ENCODE measurements at regions not wholly inside any gene's neighbourhood (a gene's known extent, or its start where the extent isn't known, plus 50 kb on each side); places are given as distances from the start of the nearest gene placed in this dataset.

DNA sequence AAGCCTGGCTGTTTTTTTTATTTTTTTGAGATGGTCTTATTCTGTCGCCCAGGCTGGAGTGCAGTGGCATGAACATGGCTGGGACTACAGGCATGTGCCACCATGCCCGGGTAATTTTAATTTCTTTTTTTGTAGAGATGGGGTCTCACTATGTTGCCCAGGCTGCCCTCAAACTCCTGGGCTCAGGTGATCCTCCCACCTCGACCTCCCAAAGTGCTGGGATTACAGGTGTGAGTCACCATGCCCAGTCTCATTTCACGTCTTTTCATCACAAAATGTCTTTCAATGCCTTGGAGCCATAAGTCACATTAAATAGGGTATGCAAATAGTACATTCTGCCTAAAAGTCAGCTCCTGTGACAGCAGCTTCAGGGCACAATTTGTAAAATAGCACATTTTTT, 52.8 kb downstream of the SOX2 start:
- H3K27ac Mint-ChIP-seq, result no peak overlapping the region
- H3K36me3 Mint-ChIP-seq (ENCODE audit: low read depth), result no peaks in the 10 kb centered on the region
- H3K9me3 Mint-ChIP-seq, result no peaks in the 10 kb centered on the region
- H3K4me3 Mint-ChIP-seq, result no peak overlapping the region
- TF ChIP-seq, protein P1, sequence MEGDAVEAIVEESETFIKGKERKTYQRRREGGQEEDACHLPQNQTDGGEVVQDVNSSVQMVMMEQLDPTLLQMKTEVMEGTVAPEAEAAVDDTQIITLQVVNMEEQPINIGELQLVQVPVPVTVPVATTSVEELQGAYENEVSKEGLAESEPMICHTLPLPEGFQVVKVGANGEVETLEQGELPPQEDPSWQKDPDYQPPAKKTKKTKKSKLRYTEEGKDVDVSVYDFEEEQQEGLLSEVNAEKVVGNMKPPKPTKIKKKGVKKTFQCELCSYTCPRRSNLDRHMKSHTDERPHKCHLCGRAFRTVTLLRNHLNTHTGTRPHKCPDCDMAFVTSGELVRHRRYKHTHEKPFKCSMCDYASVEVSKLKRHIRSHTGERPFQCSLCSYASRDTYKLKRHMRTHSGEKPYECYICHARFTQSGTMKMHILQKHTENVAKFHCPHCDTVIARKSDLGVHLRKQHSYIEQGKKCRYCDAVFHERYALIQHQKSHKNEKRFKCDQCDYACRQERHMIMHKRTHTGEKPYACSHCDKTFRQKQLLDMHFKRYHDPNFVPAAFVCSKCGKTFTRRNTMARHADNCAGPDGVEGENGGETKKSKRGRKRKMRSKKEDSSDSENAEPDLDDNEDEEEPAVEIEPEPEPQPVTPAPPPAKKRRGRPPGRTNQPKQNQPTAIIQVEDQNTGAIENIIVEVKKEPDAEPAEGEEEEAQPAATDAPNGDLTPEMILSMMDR (IDR thresholded peaks at IDR 0.05; ENCODE audit: unreplicated experiment in 3 of 3), result no peak
- H3K4me1 Mint-ChIP-seq, result peaks cover 1% of the 10 kb centered on the region
- peaks cover 3% of the 10 kb centered on the region for H3K27me3 Mint-ChIP-seq (ENCODE audit: low read depth)

DNA sequence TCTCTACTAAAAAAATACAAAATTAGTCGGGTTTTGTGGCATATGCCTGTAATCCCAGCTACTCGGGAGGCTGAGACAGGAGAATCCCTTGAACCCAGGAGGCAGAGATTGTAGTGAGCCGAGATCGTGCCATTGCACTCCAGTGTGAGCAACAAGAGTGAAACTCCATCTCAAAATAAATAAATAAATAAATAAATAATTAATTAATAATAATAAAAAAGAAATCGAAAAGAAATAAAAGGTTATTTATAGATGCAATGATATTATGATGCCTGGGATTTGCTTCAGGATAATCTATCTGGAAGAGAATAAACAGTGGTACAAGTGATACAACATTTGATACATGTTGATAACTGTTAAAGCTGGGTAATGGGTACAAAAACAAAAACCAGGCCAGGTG, 58.6 kb downstream of the SOX2 start:
- Mint-ChIP-seq H3K27me3 (ENCODE audit: low read depth) (peaks cover 3% of the 10 kb centered on the region), H3K4me3 (no peak overlapping the region), H3K36me3 (ENCODE audit: low read depth) (no peaks in the 10 kb centered on the region), H3K9me3 (no peaks in the 10 kb centered on the region), H3K4me1 (no peaks in the 10 kb centered on the region), H3K27ac (no peak overlapping the region)
- TF ChIP-seq, protein P1 (IDR thresholded peaks at IDR 0.05; ENCODE audit: unreplicated experiment in 3 of 3), result no peak

DNA sequence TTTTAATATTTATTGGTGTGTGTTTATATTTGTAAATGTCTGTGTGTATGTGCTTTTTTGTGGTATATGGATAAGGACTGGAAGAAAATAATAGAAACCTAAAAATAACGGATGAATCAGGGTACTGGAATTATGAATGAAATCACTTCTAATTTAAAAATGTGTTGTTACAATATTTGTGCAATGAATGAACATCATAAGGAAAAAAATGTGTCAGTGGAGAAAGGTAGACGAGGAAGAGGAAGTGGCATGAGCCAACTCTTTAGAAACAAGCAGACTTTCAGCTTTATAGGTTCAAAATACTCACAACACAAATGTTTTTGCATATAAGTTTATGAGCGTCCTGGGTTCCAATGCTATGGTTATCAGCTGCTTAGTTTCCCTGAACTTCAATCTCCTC, 59.4 kb downstream of the SOX2 start:
- H3K9me3 Mint-ChIP-seq, result no peaks in the 10 kb centered on the region
- no peak overlapping the region for H3K27ac Mint-ChIP-seq
- H3K36me3 Mint-ChIP-seq (ENCODE audit: low read depth), result no peaks in the 10 kb centered on the region
- no peak overlapping the region for H3K4me3 Mint-ChIP-seq
- TF ChIP-seq, protein P1 (IDR thresholded peaks at IDR 0.05; ENCODE audit: unreplicated experiment in 3 of 3), result no peak
- H3K4me1 Mint-ChIP-seq, result no peaks in the 10 kb centered on the region
- peaks cover 3% of the 10 kb centered on the region for H3K27me3 Mint-ChIP-seq (ENCODE audit: low read depth)

DNA sequence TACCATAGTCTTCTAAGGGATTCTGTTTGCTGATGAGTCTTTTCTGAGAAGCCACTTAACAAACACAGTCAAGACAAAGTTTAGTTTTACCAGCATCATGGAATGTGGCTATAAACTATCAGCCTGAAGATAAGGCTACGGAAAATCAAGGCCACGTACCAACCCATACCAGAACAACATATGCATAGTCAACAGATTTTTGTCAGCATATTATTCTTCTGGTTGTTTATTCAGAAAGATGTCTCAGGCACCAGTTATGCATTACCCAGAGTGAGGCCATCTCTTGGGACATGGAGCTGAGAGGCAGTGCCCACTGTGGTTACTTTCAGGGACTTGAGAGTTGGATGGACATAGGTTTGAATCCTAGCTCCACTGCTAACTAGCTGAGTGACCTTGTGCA, 60.4 kb downstream of the SOX2 start:
- H3K36me3 Mint-ChIP-seq (ENCODE audit: low read depth), result no peaks in the 10 kb centered on the region
- H3K4me3 Mint-ChIP-seq, result no peak overlapping the region
- H3K9me3 Mint-ChIP-seq, result no peaks in the 10 kb centered on the region
- TF ChIP-seq, protein P1 (IDR thresholded peaks at IDR 0.05; ENCODE audit: unreplicated experiment in 3 of 3), result no peak
- peaks cover 3% of the 10 kb centered on the region for H3K27me3 Mint-ChIP-seq (ENCODE audit: low read depth)
- no peaks in the 10 kb centered on the region for H3K4me1 Mint-ChIP-seq
- H3K27ac Mint-ChIP-seq, result no peak overlapping the region

DNA sequence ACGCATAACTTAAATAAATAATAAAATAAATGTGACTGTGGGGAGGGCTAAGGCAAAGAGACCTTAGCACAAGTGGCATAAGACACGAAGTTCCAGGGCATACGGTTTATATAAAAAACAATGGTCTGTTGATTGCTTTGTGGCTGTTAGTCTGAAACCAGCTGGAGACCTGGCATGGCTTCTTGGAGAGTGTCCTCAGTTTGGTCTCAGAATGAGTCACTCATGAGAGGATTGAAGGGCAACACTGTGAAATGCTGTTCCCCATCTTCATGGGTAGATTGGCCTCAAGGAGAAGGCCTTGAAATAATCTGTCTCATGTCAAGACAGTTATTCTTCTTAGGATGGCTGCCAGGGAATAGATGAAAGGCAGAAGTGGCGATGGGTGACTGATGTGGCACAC, 62.2 kb downstream of the SOX2 start:
- no peaks in the 10 kb centered on the region for H3K27me3 Mint-ChIP-seq (ENCODE audit: low read depth)
- no peak overlapping the region for H3K4me3 Mint-ChIP-seq
- no peaks in the 10 kb centered on the region for H3K4me1 Mint-ChIP-seq
- H3K27ac Mint-ChIP-seq, result no peak overlapping the region
- TF ChIP-seq, protein P1 (IDR thresholded peaks at IDR 0.05; ENCODE audit: unreplicated experiment in 3 of 3), result no peak
- H3K36me3 Mint-ChIP-seq (ENCODE audit: low read depth), result no peaks in the 10 kb centered on the region
- no peaks in the 10 kb centered on the region for H3K9me3 Mint-ChIP-seq

DNA sequence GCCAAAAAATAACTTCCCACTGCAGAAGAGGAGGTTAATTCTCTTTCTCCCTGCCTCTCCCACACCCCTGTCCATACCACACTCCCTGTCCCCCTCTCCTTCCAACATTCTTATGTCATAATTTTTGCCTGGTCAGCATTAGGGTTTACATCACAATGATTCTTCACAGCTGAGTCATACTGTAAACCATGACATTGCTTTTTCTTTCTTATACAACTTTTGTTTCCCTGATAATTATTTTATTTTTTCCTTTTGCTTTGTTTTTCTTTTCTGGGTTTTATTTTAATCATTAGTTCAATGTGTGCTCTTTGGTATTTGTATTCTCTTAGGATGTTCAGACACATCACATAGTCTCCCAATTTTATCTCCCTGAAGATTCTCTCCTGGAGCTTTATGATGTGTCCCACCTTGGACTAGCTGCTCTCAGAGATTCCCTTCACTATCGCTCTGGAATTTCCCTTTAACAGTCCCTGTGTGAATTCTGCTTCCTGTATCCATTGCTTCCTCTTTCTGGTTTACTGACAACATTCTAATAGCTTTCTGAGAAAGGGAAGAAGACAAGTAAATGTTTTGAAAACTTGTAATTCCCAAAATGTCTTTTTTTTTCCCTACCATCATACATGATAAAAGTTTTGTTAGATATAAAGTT, 70.7 kb downstream of the SOX2 start:
- no peak overlapping the region for H3K4me3 Mint-ChIP-seq
- H3K27ac Mint-ChIP-seq, result peak overlapping the region in 1 of 3 experiments; percentile 49
- H3K36me3 Mint-ChIP-seq (ENCODE audit: low read depth), result no peaks in the 10 kb centered on the region
- peaks cover 7% of the 10 kb centered on the region for H3K4me1 Mint-ChIP-seq
- no peaks in the 10 kb centered on the region for H3K27me3 Mint-ChIP-seq (ENCODE audit: low read depth)
- H3K9me3 Mint-ChIP-seq, result no peaks in the 10 kb centered on the region
- TF ChIP-seq, protein P1 (IDR thresholded peaks at IDR 0.05; ENCODE audit: unreplicated experiment in 3 of 3), result no peak
